ENCODE measurements at regions not wholly inside any gene's neighbourhood (a gene's known extent, or its start where the extent isn't known, plus 50 kb on each side); places are given as distances from the start of the nearest gene placed in this dataset.

- Histone ChIP-seq H3K4me1 (ENCODE audit: insufficient read depth) (no peaks in the 10 kb centered on the region), H3K4me3 (no peak overlapping the region), H3K79me2 (ENCODE audit: insufficient read depth) (no peaks in the 10 kb centered on the region), H3K9me2 (ENCODE audit: insufficient read depth) (no peaks in the 10 kb centered on the region), H4K20me1 (ENCODE audit: insufficient read depth) (no peaks in the 10 kb centered on the region), H3K4me2 (ENCODE audit: unreplicated experiment) (no peak overlapping the region), H3K9me3 (ENCODE audit: low read depth) (no peaks in the 10 kb centered on the region), H3K9ac (no peak overlapping the region), H3K27ac (no peak overlapping the region), H2AFZ (no peak overlapping the region), H3F3A (ENCODE audit: insufficient read depth) (no peaks in the 10 kb centered on the region), H3K36me3 (ENCODE audit: low read depth) (no peaks in the 10 kb centered on the region), H3K27me3 (replicated peaks; ENCODE audit: insufficient read depth) (no peaks in the 10 kb centered on the region)
- DNase-seq, result no peak
- TF ChIP-seq EZH2 (IDR thresholded peaks at IDR 0.05; ENCODE audit: insufficient read depth, poor library complexity, severe bottlenecking), result no peak
- no peak for TF ChIP-seq EZH2phosphoT487 (IDR thresholded peaks at IDR 0.05; ENCODE audit: insufficient read depth, low read depth)
- in situ Hi-C loops (cut with MboI), result no loop called here
These were observed 434.0 kb upstream of the MON1B start for GRCh38 chr16:76756951-76757350.

GRCh38 chr16:76766538-76766937 lies 424.5 kb upstream of the MON1B start:
- no peaks in the 10 kb centered on the region for H3K79me2 ChIP-seq (ENCODE audit: insufficient read depth)
- no peak overlapping the region for H3K4me3 ChIP-seq
- no peaks in the 10 kb centered on the region for H3F3A ChIP-seq (ENCODE audit: insufficient read depth)
- no peaks in the 10 kb centered on the region for H3K4me1 ChIP-seq (ENCODE audit: insufficient read depth)
- H4K20me1 ChIP-seq (ENCODE audit: insufficient read depth), result no peaks in the 10 kb centered on the region
- no peaks in the 10 kb centered on the region for H3K9me2 ChIP-seq (ENCODE audit: insufficient read depth)
- in situ Hi-C loops (cut with MboI), result no loop called here
- H3K9ac ChIP-seq, result no peak overlapping the region
- no peak overlapping the region for H3K27ac ChIP-seq
- H2AFZ ChIP-seq, result no peak overlapping the region
- no peaks in the 10 kb centered on the region for H3K36me3 ChIP-seq (ENCODE audit: low read depth)
- H3K9me3 ChIP-seq (ENCODE audit: low read depth), result no peaks in the 10 kb centered on the region
- no peak overlapping the region for H3K4me2 ChIP-seq (ENCODE audit: unreplicated experiment)
- TF ChIP-seq EZH2phosphoT487 (IDR thresholded peaks at IDR 0.05; ENCODE audit: insufficient read depth, low read depth) (no peak), EZH2 (IDR thresholded peaks at IDR 0.05; ENCODE audit: insufficient read depth, poor library complexity, severe bottlenecking) (no peak)
- no peak for DNase-seq
- H3K27me3 ChIP-seq (replicated peaks; ENCODE audit: insufficient read depth), result no peaks in the 10 kb centered on the region

DNA sequence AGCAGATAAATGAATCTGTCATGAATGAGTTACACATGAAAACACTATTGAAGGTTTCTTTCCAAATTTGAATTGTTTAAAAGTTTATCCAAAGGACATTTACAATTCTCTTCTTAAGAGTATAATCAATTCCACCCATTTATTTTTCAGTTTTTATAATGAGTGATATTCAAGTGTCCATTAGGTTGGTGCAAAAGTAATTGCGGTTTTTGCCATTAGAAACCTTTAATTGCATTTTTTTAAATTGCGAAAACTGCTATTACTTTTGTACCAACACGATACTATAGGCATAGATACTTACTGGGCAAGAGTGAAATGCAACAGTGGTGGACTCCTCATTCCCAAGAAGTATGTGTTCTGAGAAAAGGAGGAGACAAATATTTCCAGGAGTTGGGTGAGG lies 422.7 kb upstream of the MON1B start:
- 25 to 35% methylated on average over 3 of the region's 3 CpGs for WGBS, 2 experiments (ENCODE audit: low coverage in 1 of 2, low lambda C conversion rate in 2 of 2, missing lambda C conversion rate in 2 of 2)
- no peak for DNase-seq
- no peaks in the 10 kb centered on the region for H3K9me3 ChIP-seq (ENCODE audit: low read depth)
- H3K9ac ChIP-seq, result no peak overlapping the region
- no peaks in the 10 kb centered on the region for H3K79me2 ChIP-seq (ENCODE audit: insufficient read depth)
- H3K27ac ChIP-seq, result no peak overlapping the region
- H3F3A ChIP-seq (ENCODE audit: insufficient read depth), result no peaks in the 10 kb centered on the region
- H3K4me1 ChIP-seq (ENCODE audit: insufficient read depth), result no peaks in the 10 kb centered on the region
- H3K4me3 ChIP-seq, result no peak overlapping the region
- no peaks in the 10 kb centered on the region for H3K27me3 ChIP-seq (replicated peaks; ENCODE audit: insufficient read depth)
- no peaks in the 10 kb centered on the region for H4K20me1 ChIP-seq (ENCODE audit: insufficient read depth)
- H3K36me3 ChIP-seq (ENCODE audit: low read depth), result no peaks in the 10 kb centered on the region
- in situ Hi-C loops (cut with MboI), result no loop called here
- TF ChIP-seq EZH2phosphoT487 (IDR thresholded peaks at IDR 0.05; ENCODE audit: insufficient read depth, low read depth), result no peak
- TF ChIP-seq EZH2 (IDR thresholded peaks at IDR 0.05; ENCODE audit: insufficient read depth, poor library complexity, severe bottlenecking), result no peak
- H2AFZ ChIP-seq, result no peak overlapping the region
- H3K4me2 ChIP-seq (ENCODE audit: unreplicated experiment), result no peak overlapping the region
- no peaks in the 10 kb centered on the region for H3K9me2 ChIP-seq (ENCODE audit: insufficient read depth)

DNA sequence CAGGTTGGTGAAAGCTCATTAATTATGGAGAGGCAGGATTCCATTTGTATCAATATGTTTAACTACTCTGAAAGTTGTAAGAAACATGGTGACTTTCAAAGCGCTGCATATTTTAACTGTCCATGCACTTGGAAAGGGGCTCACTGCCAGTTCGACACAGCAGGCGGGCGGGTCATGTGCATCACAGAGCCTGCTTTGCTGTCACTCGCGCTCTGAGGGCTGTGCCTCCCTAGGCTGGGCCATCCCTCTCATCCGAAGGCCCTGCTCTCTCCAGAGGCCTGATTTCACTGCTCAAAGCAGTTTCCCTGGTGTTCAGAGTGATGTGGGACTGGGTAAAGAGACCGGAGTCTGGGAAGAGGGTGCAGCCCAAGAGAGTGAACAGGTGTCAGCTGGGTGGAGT lies 422.0 kb upstream of the MON1B start:
- no peaks in the 10 kb centered on the region for H3K27me3 ChIP-seq (replicated peaks; ENCODE audit: insufficient read depth)
- no peak overlapping the region for H3K4me2 ChIP-seq (ENCODE audit: unreplicated experiment)
- no peaks in the 10 kb centered on the region for H3K4me1 ChIP-seq (ENCODE audit: insufficient read depth)
- 34 to 46% methylated on average over 8 of the region's 8 CpGs for WGBS, 2 experiments (ENCODE audit: low coverage in 1 of 2, low lambda C conversion rate in 2 of 2, missing lambda C conversion rate in 2 of 2)
- no peak overlapping the region for H2AFZ ChIP-seq
- in situ Hi-C loops (cut with MboI), result no loop called here
- H3K36me3 ChIP-seq (ENCODE audit: low read depth), result no peaks in the 10 kb centered on the region
- TF ChIP-seq EZH2phosphoT487 (IDR thresholded peaks at IDR 0.05; ENCODE audit: insufficient read depth, low read depth), result no peak
- no peak for TF ChIP-seq EZH2 (IDR thresholded peaks at IDR 0.05; ENCODE audit: insufficient read depth, poor library complexity, severe bottlenecking)
- no peak overlapping the region for H3K4me3 ChIP-seq
- H3K79me2 ChIP-seq (ENCODE audit: insufficient read depth), result no peaks in the 10 kb centered on the region
- H3K9ac ChIP-seq, result no peak overlapping the region
- H3K27ac ChIP-seq, result no peak overlapping the region
- H3K9me3 ChIP-seq (ENCODE audit: low read depth), result no peaks in the 10 kb centered on the region
- H4K20me1 ChIP-seq (ENCODE audit: insufficient read depth), result no peaks in the 10 kb centered on the region
- DNase-seq, result no peak
- no peaks in the 10 kb centered on the region for H3K9me2 ChIP-seq (ENCODE audit: insufficient read depth)
- no peaks in the 10 kb centered on the region for H3F3A ChIP-seq (ENCODE audit: insufficient read depth)

GRCh38 chr16:76771216-76771615 lies 419.8 kb upstream of the MON1B start:
- 3 to 6% methylated on average over 1 of the region's 1 CpG for WGBS, 2 experiments (ENCODE audit: low coverage in 1 of 2, low lambda C conversion rate in 2 of 2, missing lambda C conversion rate in 2 of 2)
- no peak for DNase-seq
- no peak for TF ChIP-seq EZH2 (IDR thresholded peaks at IDR 0.05; ENCODE audit: insufficient read depth, poor library complexity, severe bottlenecking)
- TF ChIP-seq EZH2phosphoT487 (IDR thresholded peaks at IDR 0.05; ENCODE audit: insufficient read depth, low read depth), result no peak
- no peaks in the 10 kb centered on the region for H3K4me1 ChIP-seq (ENCODE audit: insufficient read depth)
- H4K20me1 ChIP-seq (ENCODE audit: insufficient read depth), result no peaks in the 10 kb centered on the region
- H3K4me2 ChIP-seq (ENCODE audit: unreplicated experiment), result no peak overlapping the region
- H3K4me3 ChIP-seq, result no peak overlapping the region
- no peak overlapping the region for H3K9ac ChIP-seq
- no peaks in the 10 kb centered on the region for H3K9me2 ChIP-seq (ENCODE audit: insufficient read depth)
- H3F3A ChIP-seq (ENCODE audit: insufficient read depth), result no peaks in the 10 kb centered on the region
- no peak overlapping the region for H3K27ac ChIP-seq
- no peaks in the 10 kb centered on the region for H3K36me3 ChIP-seq (ENCODE audit: low read depth)
- no peaks in the 10 kb centered on the region for H3K79me2 ChIP-seq (ENCODE audit: insufficient read depth)
- no peak overlapping the region for H2AFZ ChIP-seq
- in situ Hi-C loops (cut with MboI), result no loop called here
- peaks cover 4% of the 10 kb centered on the region for H3K9me3 ChIP-seq (ENCODE audit: low read depth)
- no peaks in the 10 kb centered on the region for H3K27me3 ChIP-seq (replicated peaks; ENCODE audit: insufficient read depth)
